ENCODE measurements at regions not wholly inside any gene's neighbourhood (a gene's known extent, or its start where the extent isn't known, plus 50 kb on each side); places are given as distances from the start of the nearest gene placed in this dataset.

DNA sequence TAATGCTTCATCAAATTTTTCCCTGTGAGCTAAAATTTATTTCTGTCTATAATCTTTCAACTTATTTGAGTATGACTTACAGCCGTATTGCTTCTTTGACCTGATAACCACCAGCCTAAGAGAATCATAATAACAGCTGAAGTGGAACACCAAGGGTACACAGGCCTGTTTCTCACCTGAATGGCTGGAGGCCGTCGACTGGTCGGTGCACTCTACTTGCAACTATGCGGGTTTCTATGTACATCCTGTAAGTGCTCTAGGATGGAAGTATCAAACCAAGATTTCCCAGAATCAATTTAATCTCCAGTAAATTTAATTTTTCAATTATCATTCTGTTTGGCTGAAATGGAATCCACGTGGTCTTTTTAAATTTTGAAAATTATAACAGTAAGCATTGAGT lies 504.8 kb upstream of the PHF14 start:
- H3K9ac ChIP-seq, result no peak overlapping the region
- H3K4me2 ChIP-seq (ENCODE audit: low read length), result no peak overlapping the region

DNA sequence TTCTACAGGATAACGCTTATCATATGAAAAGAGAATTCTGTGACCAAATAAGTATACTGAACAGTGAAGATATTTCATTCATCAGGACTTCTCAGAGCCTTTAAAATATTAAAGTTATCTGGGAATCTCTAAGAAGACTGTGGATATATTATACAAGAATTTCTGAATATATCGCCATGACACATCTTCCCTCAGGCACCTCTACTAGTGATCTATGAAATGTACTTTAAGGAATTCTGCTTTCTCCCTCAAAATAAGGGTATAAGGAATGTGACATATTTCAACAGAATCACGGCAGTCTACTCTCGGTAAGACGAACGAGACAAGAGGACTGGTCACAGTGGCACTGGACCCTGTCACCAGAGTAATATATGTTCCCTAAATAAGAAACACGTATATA lies 504.2 kb upstream of the PHF14 start:
- Histone ChIP-seq H2AFZ (no peak overlapping the region), H3K79me2 (no peaks in the 10 kb centered on the region), H3K4me2 (ENCODE audit: low read length) (no peak overlapping the region), H3K27ac (no peak overlapping the region), H3K27me3 (ENCODE audit: control insufficient read depth, insufficient read depth, low read length) (no peaks in the 10 kb centered on the region), H3K4me3 (ENCODE audit: low read depth, low read length) (no peak overlapping the region), H3K9ac (no peak overlapping the region), H3K9me3 (ENCODE audit: control insufficient read depth, low read length) (no peaks in the 10 kb centered on the region), H3K36me3 (ENCODE audit: control insufficient read depth, insufficient read depth, low read length) (no peaks in the 10 kb centered on the region), H3K4me1 (no peaks in the 10 kb centered on the region)
- TF ChIP-seq, protein P1, sequence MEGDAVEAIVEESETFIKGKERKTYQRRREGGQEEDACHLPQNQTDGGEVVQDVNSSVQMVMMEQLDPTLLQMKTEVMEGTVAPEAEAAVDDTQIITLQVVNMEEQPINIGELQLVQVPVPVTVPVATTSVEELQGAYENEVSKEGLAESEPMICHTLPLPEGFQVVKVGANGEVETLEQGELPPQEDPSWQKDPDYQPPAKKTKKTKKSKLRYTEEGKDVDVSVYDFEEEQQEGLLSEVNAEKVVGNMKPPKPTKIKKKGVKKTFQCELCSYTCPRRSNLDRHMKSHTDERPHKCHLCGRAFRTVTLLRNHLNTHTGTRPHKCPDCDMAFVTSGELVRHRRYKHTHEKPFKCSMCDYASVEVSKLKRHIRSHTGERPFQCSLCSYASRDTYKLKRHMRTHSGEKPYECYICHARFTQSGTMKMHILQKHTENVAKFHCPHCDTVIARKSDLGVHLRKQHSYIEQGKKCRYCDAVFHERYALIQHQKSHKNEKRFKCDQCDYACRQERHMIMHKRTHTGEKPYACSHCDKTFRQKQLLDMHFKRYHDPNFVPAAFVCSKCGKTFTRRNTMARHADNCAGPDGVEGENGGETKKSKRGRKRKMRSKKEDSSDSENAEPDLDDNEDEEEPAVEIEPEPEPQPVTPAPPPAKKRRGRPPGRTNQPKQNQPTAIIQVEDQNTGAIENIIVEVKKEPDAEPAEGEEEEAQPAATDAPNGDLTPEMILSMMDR (IDR thresholded peaks at IDR 0.05), result no peak

More for the DNA sequence above, 504.8 kb upstream of the PHF14 start:
- TF ChIP-seq, protein P1 (IDR thresholded peaks at IDR 0.05), result no peak
- Histone ChIP-seq H3K79me2 (no peaks in the 10 kb centered on the region), H3K4me1 (no peaks in the 10 kb centered on the region), H3K9me3 (ENCODE audit: control insufficient read depth, low read length) (no peaks in the 10 kb centered on the region), H2AFZ (no peak overlapping the region), H3K27ac (no peak overlapping the region), H3K4me3 (ENCODE audit: low read depth, low read length) (no peak overlapping the region), H3K27me3 (ENCODE audit: control insufficient read depth, insufficient read depth, low read length) (no peaks in the 10 kb centered on the region), H3K36me3 (ENCODE audit: control insufficient read depth, insufficient read depth, low read length) (no peaks in the 10 kb centered on the region)

DNA sequence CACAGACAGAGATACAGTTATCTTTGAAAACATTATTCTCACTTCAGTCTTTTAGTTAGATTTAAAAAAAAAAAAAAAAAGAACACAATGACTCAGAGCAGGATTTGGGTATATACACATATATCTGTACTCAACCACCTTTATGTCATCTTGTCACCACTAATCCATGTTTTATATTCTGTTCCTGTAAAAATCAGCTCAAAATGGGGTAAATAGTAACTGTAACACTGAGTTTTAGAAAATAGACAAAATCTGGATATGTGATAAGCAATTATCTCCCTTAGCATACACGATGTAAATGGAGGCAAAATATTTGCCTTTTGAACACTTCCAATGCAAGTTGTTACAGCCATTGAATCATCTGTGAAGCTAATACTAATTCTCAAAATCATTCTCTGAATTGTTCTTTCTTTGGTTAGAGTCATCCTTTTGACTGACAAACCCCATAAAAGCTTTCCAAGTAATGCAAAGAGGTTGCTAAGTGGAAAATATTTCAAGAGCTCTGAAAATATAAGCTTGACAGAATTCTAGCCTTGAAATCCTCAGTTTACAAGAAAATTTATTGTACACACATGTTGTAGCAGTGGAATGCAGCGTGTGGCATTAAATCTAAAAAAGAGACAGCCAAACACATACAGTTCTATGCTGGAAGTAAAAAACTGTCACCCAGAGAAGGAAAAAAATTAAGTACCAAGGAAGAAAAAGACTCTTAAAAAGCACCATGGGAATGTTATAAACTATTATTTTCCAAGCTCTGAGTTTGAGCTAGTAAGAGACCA lies 502.2 kb upstream of the PHF14 start:
- H2AFZ ChIP-seq, result no peak overlapping the region
- no peak overlapping the region for H3K4me2 ChIP-seq (ENCODE audit: low read length)
- no peaks in the 10 kb centered on the region for H3K4me1 ChIP-seq
- no peaks in the 10 kb centered on the region for H3K36me3 ChIP-seq (ENCODE audit: control insufficient read depth, insufficient read depth, low read length)
- no peak overlapping the region for H3K9ac ChIP-seq
- H3K4me3 ChIP-seq (ENCODE audit: low read depth, low read length), result no peak overlapping the region
- no peaks in the 10 kb centered on the region for H3K9me3 ChIP-seq (ENCODE audit: control insufficient read depth, low read length)
- no peaks in the 10 kb centered on the region for H3K27me3 ChIP-seq (ENCODE audit: control insufficient read depth, insufficient read depth, low read length)
- H3K79me2 ChIP-seq, result no peaks in the 10 kb centered on the region
- H3K27ac ChIP-seq, result no peak overlapping the region
- TF ChIP-seq, protein P1 (IDR thresholded peaks at IDR 0.05), result no peak

DNA sequence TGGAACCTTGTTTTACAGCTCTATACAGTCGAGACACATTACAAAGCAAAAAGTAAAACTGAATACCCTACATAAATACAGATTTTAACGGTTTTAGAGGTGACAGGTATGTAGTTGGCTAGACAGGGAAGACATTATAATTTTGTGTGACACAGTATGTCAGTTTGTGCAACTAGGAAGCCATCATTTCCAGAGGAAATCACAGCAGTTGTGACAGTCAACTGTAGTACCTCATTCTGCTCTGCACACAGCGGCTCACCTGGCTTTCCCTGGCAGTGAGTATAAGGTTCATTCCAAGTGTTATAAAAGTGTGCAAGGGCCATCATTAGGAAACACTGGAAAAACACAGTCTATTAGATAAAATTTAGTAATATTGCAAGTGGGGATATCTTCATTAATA lies 501.6 kb upstream of the PHF14 start:
- Histone ChIP-seq H3K27ac (no peak overlapping the region), H2AFZ (no peak overlapping the region), H3K4me1 (no peaks in the 10 kb centered on the region), H3K9me3 (ENCODE audit: control insufficient read depth, low read length) (no peaks in the 10 kb centered on the region), H3K4me3 (ENCODE audit: low read depth, low read length) (no peak overlapping the region), H3K27me3 (ENCODE audit: control insufficient read depth, insufficient read depth, low read length) (no peaks in the 10 kb centered on the region), H3K36me3 (ENCODE audit: control insufficient read depth, insufficient read depth, low read length) (no peaks in the 10 kb centered on the region), H3K9ac (no peak overlapping the region), H3K79me2 (no peaks in the 10 kb centered on the region), H3K4me2 (ENCODE audit: low read length) (no peak overlapping the region)
- TF ChIP-seq, protein P1 (IDR thresholded peaks at IDR 0.05), result no peak

DNA sequence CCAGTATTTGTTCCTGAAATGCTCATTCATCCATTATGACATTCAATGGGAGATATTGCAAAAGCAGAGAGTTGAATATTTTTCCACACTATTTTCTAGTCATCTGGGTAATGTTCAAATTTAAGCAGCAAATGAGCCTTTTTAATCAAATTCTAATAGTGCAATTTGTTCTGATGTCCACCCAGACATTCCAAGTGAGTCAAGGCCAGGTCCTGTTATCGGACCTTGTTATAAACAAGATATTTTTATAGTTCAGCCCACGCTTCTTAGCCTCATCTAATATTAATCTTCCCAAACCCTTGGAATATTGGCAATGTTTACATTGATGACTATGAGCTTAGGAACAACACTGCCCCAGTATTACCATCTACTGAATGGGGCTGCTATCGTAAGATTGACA lies 500.1 kb upstream of the PHF14 start:
- no peak overlapping the region for H2AFZ ChIP-seq
- no peaks in the 10 kb centered on the region for H3K79me2 ChIP-seq
- H3K27ac ChIP-seq, result no peak overlapping the region
- no peak overlapping the region for H3K4me3 ChIP-seq (ENCODE audit: low read depth, low read length)
- no peaks in the 10 kb centered on the region for H3K9me3 ChIP-seq (ENCODE audit: control insufficient read depth, low read length)
- H3K36me3 ChIP-seq (ENCODE audit: control insufficient read depth, insufficient read depth, low read length), result no peaks in the 10 kb centered on the region
- H3K27me3 ChIP-seq (ENCODE audit: control insufficient read depth, insufficient read depth, low read length), result no peaks in the 10 kb centered on the region
- H3K4me1 ChIP-seq, result no peaks in the 10 kb centered on the region
- H3K9ac ChIP-seq, result no peak overlapping the region
- no peak overlapping the region for H3K4me2 ChIP-seq (ENCODE audit: low read length)
- TF ChIP-seq, protein P1 (IDR thresholded peaks at IDR 0.05), result no peak

Data from parathyroid adenoma (tissue), 2 donors.